ENCODE measurements at regions not wholly inside any gene's neighbourhood (a gene's known extent, or its start where the extent isn't known, plus 50 kb on each side); places are given as distances from the start of the nearest gene placed in this dataset.

DNA sequence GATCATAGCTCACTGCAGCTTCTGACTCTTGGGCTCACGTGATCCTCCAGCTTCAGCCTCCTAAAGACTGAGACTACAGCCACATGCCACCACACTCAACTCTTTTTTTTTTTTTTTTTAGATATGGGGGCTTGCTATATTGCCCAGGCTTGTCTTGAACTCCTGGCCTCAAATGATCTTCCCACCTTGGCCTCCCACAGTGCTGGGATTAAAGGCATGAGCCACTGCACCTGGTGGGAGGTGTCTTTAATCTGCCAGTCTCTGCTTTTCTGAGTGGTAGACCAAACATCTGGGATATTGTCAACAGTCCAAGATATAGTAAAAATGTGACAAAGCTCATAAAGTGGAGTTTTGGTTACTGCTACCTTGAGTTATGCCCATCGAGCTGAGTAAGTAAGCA, 104.9 kb upstream of the FOXP2 start:
- no peaks in the 10 kb centered on the region for H3K4me1 ChIP-seq
- TF ChIP-seq, protein P1, sequence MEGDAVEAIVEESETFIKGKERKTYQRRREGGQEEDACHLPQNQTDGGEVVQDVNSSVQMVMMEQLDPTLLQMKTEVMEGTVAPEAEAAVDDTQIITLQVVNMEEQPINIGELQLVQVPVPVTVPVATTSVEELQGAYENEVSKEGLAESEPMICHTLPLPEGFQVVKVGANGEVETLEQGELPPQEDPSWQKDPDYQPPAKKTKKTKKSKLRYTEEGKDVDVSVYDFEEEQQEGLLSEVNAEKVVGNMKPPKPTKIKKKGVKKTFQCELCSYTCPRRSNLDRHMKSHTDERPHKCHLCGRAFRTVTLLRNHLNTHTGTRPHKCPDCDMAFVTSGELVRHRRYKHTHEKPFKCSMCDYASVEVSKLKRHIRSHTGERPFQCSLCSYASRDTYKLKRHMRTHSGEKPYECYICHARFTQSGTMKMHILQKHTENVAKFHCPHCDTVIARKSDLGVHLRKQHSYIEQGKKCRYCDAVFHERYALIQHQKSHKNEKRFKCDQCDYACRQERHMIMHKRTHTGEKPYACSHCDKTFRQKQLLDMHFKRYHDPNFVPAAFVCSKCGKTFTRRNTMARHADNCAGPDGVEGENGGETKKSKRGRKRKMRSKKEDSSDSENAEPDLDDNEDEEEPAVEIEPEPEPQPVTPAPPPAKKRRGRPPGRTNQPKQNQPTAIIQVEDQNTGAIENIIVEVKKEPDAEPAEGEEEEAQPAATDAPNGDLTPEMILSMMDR (IDR thresholded peaks at IDR 0.05), result no peak
- no peaks in the 10 kb centered on the region for H3K27me3 ChIP-seq (ENCODE audit: control insufficient read depth, insufficient read depth, low read length)
- H2AFZ ChIP-seq, result no peak overlapping the region
- no peaks in the 10 kb centered on the region for H3K9me3 ChIP-seq (ENCODE audit: control insufficient read depth, low read length)
- H3K9ac ChIP-seq, result no peak overlapping the region
- no peaks in the 10 kb centered on the region for H3K79me2 ChIP-seq
- H3K4me2 ChIP-seq (ENCODE audit: low read length), result no peak overlapping the region
- no peak overlapping the region for H3K4me3 ChIP-seq (ENCODE audit: low read depth, low read length)
- H3K36me3 ChIP-seq (ENCODE audit: control insufficient read depth, insufficient read depth, low read length), result no peaks in the 10 kb centered on the region
- no peak overlapping the region for H3K27ac ChIP-seq

DNA sequence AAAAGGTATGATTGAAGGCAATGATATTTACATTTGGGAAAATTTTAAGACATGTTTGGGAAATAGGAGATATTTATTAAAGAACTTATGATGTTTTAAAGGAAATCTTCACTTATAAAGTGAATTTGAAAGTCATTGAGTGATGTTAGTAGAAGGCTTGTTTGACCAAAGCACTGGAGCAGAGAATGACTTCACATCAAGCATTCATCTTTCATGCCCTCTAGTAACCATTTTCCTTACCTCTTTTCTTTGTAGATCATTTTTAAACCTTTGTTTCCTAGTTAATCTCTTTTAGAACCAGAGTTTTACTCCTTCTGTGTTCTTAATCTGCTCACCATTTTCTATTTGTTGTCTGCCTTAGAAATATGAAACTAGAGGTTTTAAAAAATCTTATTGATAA, 111.3 kb upstream of the FOXP2 start:
- TF ChIP-seq, protein P1 (IDR thresholded peaks at IDR 0.05), result no peak
- Histone ChIP-seq H3K4me2 (ENCODE audit: low read length) (no peak overlapping the region), H2AFZ (no peak overlapping the region), H3K36me3 (ENCODE audit: control insufficient read depth, insufficient read depth, low read length) (no peaks in the 10 kb centered on the region), H3K4me3 (ENCODE audit: low read depth, low read length) (no peak overlapping the region), H3K9me3 (ENCODE audit: control insufficient read depth, low read length) (no peaks in the 10 kb centered on the region), H3K4me1 (no peaks in the 10 kb centered on the region), H3K79me2 (no peaks in the 10 kb centered on the region), H3K9ac (no peak overlapping the region), H3K27ac (no peak overlapping the region), H3K27me3 (ENCODE audit: control insufficient read depth, insufficient read depth, low read length) (no peaks in the 10 kb centered on the region)

DNA sequence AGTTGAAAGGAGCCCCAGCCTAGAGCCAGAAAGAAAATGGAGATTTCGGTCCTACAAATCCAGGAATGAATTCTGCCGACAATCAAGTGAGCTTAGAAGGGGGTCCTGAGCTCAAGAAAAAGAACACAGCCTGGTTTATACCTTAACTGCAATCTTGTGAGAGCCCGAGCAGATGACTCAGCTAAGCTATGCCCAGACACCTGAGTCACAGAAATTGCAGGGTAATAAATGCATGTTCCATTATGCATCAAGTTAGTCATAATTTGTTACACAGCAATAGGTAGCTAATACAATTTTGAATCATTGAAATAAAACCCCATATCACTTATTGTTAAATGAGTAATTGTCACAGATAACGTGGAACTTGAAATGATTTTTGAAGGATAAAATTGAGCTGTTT, 111.8 kb upstream of the FOXP2 start:
- Histone ChIP-seq H3K27me3 (ENCODE audit: control insufficient read depth, insufficient read depth, low read length) (no peaks in the 10 kb centered on the region), H3K9me3 (ENCODE audit: control insufficient read depth, low read length) (no peaks in the 10 kb centered on the region), H3K36me3 (ENCODE audit: control insufficient read depth, insufficient read depth, low read length) (no peaks in the 10 kb centered on the region), H3K79me2 (no peaks in the 10 kb centered on the region), H2AFZ (no peak overlapping the region), H3K4me1 (no peaks in the 10 kb centered on the region), H3K4me2 (ENCODE audit: low read length) (no peak overlapping the region), H3K27ac (no peak overlapping the region), H3K4me3 (ENCODE audit: low read depth, low read length) (no peak overlapping the region), H3K9ac (no peak overlapping the region)
- TF ChIP-seq, protein P1 (IDR thresholded peaks at IDR 0.05), result no peak

DNA sequence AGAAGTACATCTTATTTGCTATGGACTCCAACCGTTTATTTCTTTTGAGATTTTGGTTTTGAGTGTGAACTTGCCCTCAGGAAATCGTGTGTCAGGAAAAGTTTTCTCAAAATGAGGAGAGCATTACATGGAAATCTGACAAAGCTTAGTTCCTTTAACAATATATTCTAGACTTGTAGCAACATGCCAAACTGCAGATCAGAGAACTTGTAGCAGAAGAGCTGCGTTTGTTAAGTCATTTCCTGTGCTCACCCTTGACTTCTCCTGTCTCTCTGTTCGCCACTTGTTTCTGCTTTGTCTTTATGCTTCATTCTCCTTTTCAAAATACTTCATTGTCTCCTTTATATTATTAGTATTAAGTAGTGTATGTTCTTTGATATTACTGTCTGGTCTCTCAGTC, 116.6 kb upstream of the FOXP2 start:
- no peak overlapping the region for H3K27ac ChIP-seq
- H3K9ac ChIP-seq, result no peak overlapping the region
- no peak overlapping the region for H2AFZ ChIP-seq
- no peaks in the 10 kb centered on the region for H3K36me3 ChIP-seq (ENCODE audit: control insufficient read depth, insufficient read depth, low read length)
- H3K4me2 ChIP-seq (ENCODE audit: low read length), result no peak overlapping the region
- H3K4me3 ChIP-seq (ENCODE audit: low read depth, low read length), result no peak overlapping the region
- H3K9me3 ChIP-seq (ENCODE audit: control insufficient read depth, low read length), result no peaks in the 10 kb centered on the region
- TF ChIP-seq, protein P1 (IDR thresholded peaks at IDR 0.05), result no peak
- H3K27me3 ChIP-seq (ENCODE audit: control insufficient read depth, insufficient read depth, low read length), result no peaks in the 10 kb centered on the region
- H3K79me2 ChIP-seq, result no peaks in the 10 kb centered on the region
- H3K4me1 ChIP-seq, result no peaks in the 10 kb centered on the region

DNA sequence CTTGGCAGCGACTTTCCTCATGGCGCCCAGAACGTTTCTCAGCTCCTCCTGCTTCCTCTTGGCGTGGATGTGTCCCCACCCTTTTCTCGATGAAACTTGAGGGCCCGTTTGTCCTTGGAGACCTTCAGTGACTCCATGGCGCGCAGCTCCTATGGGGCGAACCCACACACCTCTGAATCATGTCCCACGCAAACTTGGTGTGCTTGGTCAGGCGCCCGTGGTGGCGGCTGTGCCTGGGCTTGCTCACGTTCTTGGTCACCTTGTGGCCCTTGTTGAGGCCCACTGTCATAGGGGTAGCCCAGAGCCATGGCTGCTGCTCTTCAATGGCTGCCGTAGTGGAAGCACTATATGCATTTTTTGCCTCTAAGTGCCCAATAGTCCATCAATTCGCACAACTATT, 117.5 kb upstream of the FOXP2 start:
- Histone ChIP-seq H2AFZ (no peak overlapping the region), H3K79me2 (no peaks in the 10 kb centered on the region), H3K27me3 (ENCODE audit: control insufficient read depth, insufficient read depth, low read length) (no peaks in the 10 kb centered on the region), H3K4me3 (ENCODE audit: low read depth, low read length) (no peak overlapping the region), H3K36me3 (ENCODE audit: control insufficient read depth, insufficient read depth, low read length) (no peaks in the 10 kb centered on the region), H3K9me3 (ENCODE audit: control insufficient read depth, low read length) (no peaks in the 10 kb centered on the region), H3K9ac (no peak overlapping the region), H3K4me2 (ENCODE audit: low read length) (no peak overlapping the region), H3K4me1 (no peaks in the 10 kb centered on the region), H3K27ac (no peak overlapping the region)
- TF ChIP-seq, protein P1 (IDR thresholded peaks at IDR 0.05), result no peak

All from parathyroid adenoma (tissue), 2 donors.